ENCODE measurements at regions not wholly inside any gene's neighbourhood (a gene's known extent, or its start where the extent isn't known, plus 50 kb on each side); places are given as distances from the start of the nearest gene placed in this dataset.

DNA sequence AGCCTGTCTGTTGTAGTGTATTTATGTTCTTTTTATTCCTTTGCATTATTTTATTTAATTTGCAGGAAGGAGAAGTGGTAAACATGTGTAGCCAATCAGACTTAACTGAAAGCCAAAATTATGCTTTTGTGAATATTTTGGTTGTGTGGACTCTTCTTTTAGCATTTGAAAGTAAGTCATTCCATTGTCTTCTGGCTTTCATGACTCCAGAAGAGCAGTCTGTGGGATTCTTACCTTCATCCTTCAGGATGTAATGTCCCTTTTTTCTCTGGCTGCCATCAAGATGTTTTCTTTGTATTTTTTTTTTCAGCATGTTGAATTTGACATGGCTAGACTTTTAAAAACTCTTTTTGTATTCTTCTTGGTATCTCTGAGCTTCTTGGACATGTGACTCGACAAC, 895.2 kb upstream of the ZEB2 start:
- Histone ChIP-seq H3K4me3 (ENCODE audit: low read depth in 1 of 2, low read length in 1 of 2) (no peak overlapping the region), H3K27ac (no peak overlapping the region), H3K36me3 (no peaks in the 10 kb centered on the region), H3K4me1 (ENCODE audit: control insufficient read depth in 1 of 2, insufficient read depth in 1 of 2, low read depth in 1 of 2, low read length in 1 of 2) (peaks cover 4 to 15% of the 10 kb centered on the region in 2 experiments), H3K9me3 (no peaks in the 10 kb centered on the region), H3K27me3 (no peaks in the 10 kb centered on the region)
- TF ChIP-seq, protein P1, sequence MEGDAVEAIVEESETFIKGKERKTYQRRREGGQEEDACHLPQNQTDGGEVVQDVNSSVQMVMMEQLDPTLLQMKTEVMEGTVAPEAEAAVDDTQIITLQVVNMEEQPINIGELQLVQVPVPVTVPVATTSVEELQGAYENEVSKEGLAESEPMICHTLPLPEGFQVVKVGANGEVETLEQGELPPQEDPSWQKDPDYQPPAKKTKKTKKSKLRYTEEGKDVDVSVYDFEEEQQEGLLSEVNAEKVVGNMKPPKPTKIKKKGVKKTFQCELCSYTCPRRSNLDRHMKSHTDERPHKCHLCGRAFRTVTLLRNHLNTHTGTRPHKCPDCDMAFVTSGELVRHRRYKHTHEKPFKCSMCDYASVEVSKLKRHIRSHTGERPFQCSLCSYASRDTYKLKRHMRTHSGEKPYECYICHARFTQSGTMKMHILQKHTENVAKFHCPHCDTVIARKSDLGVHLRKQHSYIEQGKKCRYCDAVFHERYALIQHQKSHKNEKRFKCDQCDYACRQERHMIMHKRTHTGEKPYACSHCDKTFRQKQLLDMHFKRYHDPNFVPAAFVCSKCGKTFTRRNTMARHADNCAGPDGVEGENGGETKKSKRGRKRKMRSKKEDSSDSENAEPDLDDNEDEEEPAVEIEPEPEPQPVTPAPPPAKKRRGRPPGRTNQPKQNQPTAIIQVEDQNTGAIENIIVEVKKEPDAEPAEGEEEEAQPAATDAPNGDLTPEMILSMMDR (IDR thresholded peaks at IDR 0.05), result no peak

DNA sequence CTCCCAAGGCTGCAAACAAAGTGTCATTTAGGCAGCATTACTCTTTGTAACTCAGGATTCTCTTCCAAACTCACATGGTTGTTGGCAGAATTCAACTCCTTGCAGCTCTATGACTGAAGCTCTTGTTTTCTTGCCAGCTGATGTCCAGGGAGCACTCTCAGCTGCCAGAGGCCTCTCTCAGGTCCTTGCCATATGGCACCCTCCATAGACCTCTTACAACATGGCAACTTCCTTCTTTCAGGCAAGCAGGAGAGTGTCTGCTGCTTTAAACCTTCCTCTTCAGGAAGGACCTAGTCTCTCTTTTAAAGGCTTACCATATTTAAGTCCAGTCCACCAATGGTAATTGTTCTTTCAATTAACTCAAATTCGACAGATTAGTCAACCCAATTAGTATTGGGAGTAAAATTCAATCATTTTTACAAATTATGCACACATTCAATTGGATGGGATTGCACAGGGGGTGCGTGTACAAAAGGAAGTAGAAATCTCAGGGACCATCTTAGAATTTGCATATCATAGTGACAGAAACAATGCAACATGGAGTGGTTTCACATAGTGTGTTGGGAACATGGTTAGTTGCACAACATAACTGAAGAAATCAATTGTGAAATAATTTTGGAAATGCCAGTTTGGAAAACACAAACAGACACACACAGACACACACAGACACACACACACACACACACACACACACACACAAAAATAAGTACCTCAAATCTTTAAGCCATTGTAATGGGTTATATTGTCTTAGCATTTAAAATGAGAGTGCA, 893.5 kb upstream of the ZEB2 start:
- no peaks in the 10 kb centered on the region for H3K27me3 ChIP-seq
- no peak overlapping the region for H3K4me3 ChIP-seq (ENCODE audit: low read depth in 1 of 2, low read length in 1 of 2)
- H3K27ac ChIP-seq, result no peak overlapping the region
- H3K9me3 ChIP-seq, result no peaks in the 10 kb centered on the region
- TF ChIP-seq, protein P1 (IDR thresholded peaks at IDR 0.05), result no peak
- H3K4me1 ChIP-seq (ENCODE audit: control insufficient read depth in 1 of 2, insufficient read depth in 1 of 2, low read depth in 1 of 2, low read length in 1 of 2), result peaks cover 4 to 15% of the 10 kb centered on the region in 2 experiments
- no peaks in the 10 kb centered on the region for H3K36me3 ChIP-seq

DNA sequence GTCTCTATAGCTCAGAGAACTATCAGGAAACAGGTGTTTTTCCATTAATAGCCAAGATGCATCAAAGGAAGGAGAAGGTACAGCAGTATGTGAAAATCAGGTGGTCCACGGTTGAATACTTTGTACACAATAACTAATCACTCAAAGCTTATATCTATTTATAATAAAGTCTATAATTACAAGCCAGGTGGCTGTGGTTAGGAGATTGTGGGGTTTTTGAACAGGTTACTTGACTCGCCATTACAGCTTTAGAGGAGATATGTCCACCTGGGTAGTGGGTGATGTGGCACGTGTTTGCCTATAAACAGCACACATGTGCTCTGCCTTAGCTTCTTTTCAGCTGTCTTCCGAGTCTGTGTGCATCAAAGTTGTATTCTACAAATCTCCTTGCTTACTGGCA, 892.2 kb upstream of the ZEB2 start:
- Histone ChIP-seq H3K4me1 (ENCODE audit: control insufficient read depth in 1 of 2, insufficient read depth in 1 of 2, low read depth in 1 of 2, low read length in 1 of 2) (peaks cover 4 to 15% of the 10 kb centered on the region in 2 experiments), H3K9me3 (no peaks in the 10 kb centered on the region), H3K27ac (no peak overlapping the region), H3K27me3 (no peaks in the 10 kb centered on the region), H3K36me3 (no peaks in the 10 kb centered on the region), H3K4me3 (ENCODE audit: low read depth in 1 of 2, low read length in 1 of 2) (no peak overlapping the region)
- TF ChIP-seq, protein P1 (IDR thresholded peaks at IDR 0.05), result no peak

DNA sequence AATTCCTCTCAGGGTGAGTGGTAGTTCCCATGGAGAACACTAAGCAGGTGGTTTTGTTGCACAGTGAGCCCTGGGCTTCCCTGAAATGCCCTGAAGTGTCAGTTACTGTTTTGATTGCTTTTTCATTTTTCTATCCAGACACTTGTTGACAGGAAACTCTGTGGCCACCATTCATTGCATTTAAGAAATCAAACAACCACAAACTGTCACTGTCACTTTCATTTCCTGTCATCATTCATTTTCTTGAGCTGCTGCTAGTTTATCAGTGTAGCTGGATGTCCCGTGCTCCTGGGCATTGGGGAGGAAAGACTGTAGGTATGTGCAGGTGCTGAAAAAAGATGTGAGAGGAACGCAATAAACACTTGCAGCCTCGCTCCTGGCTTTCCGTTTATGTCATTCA, 891.6 kb upstream of the ZEB2 start:
- TF ChIP-seq, protein P1 (IDR thresholded peaks at IDR 0.05), result no peak
- H3K27ac ChIP-seq, result no peak overlapping the region
- H3K36me3 ChIP-seq, result no peaks in the 10 kb centered on the region
- H3K9me3 ChIP-seq, result no peaks in the 10 kb centered on the region
- H3K4me3 ChIP-seq (ENCODE audit: low read depth in 1 of 2, low read length in 1 of 2), result no peak overlapping the region
- H3K27me3 ChIP-seq, result no peaks in the 10 kb centered on the region
- peaks cover 4 to 15% of the 10 kb centered on the region in 2 experiments for H3K4me1 ChIP-seq (ENCODE audit: control insufficient read depth in 1 of 2, insufficient read depth in 1 of 2, low read depth in 1 of 2, low read length in 1 of 2)

DNA sequence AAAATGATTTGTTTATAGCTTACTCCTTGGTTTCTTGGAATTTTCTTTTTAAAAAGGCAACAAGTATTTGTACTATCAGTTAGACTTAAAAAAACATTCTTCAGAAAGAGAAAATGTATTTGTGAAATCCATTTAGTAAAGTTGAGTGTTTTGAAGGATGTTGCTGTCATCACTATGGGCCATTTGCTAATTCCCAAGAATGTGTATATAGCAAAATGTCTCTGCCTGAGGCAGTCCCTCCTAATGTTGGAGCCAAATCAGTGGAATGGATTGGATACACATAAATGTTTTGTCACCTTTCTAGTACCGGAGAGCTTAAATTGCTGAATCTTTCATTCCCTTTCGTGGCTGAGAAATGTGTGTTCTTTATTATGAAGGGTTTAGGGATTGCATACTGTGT, 890.2 kb upstream of the ZEB2 start:
- TF ChIP-seq, protein P1 (IDR thresholded peaks at IDR 0.05), result no peak

More for the DNA sequence above, 890.2 kb upstream of the ZEB2 start:
- H3K4me3 ChIP-seq (ENCODE audit: low read depth in 1 of 2, low read length in 1 of 2), result no peak overlapping the region
- H3K36me3 ChIP-seq, result no peaks in the 10 kb centered on the region
- no peak overlapping the region for H3K27ac ChIP-seq
- H3K4me1 ChIP-seq (ENCODE audit: control insufficient read depth in 1 of 2, insufficient read depth in 1 of 2, low read depth in 1 of 2, low read length in 1 of 2), result peaks cover 4 to 15% of the 10 kb centered on the region in 2 experiments
- no peaks in the 10 kb centered on the region for H3K9me3 ChIP-seq
- no peaks in the 10 kb centered on the region for H3K27me3 ChIP-seq

Data from neutrophil (primary cell).